ENCODE measurements at regions not wholly inside any gene's neighbourhood (a gene's known extent, or its start where the extent isn't known, plus 50 kb on each side); places are given as distances from the start of the nearest gene placed in this dataset.

DNA sequence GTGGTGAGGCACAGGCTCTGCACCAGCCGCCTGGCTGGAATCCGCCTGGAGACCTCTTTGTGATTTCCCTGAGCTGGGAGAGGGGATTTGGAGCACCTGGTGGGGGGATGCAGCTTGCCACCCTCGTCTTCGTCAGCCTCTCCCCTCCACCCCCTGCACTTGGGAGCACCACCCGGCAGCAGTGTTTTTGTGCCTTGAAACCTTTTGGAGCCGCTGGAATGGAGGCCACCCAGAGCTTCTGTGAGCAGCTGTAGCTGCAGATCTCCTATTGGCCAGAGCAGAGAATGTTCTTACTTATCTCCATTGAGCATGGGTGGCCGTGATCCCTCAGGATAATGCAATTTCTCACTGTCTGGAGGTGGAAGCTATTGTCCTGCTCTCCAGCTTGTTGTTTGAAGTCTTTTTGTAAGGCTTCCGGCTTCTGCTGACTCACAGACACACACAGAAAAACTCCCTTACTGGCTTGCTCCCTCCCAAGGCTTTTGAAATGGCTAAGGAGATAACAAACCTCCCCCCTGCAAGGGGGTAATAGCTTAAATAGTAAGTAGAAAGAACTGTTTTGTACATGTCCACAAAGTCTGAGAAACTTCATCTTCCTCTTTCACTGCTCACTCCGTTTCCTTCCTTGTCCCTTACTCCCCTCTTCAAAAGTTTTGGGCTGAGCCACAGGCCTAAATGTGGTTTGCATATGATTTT, 271.2 kb downstream of the PRL start:
- TF ChIP-seq, protein P1, sequence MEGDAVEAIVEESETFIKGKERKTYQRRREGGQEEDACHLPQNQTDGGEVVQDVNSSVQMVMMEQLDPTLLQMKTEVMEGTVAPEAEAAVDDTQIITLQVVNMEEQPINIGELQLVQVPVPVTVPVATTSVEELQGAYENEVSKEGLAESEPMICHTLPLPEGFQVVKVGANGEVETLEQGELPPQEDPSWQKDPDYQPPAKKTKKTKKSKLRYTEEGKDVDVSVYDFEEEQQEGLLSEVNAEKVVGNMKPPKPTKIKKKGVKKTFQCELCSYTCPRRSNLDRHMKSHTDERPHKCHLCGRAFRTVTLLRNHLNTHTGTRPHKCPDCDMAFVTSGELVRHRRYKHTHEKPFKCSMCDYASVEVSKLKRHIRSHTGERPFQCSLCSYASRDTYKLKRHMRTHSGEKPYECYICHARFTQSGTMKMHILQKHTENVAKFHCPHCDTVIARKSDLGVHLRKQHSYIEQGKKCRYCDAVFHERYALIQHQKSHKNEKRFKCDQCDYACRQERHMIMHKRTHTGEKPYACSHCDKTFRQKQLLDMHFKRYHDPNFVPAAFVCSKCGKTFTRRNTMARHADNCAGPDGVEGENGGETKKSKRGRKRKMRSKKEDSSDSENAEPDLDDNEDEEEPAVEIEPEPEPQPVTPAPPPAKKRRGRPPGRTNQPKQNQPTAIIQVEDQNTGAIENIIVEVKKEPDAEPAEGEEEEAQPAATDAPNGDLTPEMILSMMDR (conservative IDR thresholded peaks at IDR 0.05; ENCODE audit: low read depth, low read length): no peak
- no peak overlapping the region for H3K4me3 ChIP-seq (ENCODE audit: low read depth, low read length)
- peak; percentile 80 for DNase-seq (ENCODE audit: low read depth)

DNA sequence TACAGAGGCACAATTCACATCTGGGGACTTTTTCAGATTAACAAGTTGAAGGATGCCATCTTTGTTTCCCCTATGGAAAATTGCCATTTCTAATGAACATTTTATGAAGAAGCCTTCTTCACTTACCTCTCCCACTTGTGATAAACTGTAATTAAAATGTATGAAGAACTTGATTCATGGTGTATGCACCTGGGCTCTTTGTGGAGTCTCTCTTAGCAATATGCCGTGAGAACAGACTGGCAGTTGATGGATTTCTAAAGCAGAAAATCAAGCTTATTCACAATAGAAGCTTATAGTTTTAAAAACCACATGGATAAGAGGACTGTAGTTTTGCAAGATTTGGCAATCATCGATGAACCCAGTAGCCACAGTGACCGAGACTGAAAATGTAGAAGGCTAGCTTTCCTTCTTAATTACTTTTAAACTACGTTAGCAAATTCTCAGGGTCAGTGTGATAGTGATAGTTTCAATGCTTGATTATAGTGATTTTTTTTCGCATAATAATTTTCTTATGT, 270.6 kb downstream of the PRL start:
- no peak overlapping the region for H3K4me3 ChIP-seq (ENCODE audit: low read depth, low read length)
- no peak for DNase-seq (ENCODE audit: low read depth)
- TF ChIP-seq, protein P1 (conservative IDR thresholded peaks at IDR 0.05; ENCODE audit: low read depth, low read length): no peak

DNA sequence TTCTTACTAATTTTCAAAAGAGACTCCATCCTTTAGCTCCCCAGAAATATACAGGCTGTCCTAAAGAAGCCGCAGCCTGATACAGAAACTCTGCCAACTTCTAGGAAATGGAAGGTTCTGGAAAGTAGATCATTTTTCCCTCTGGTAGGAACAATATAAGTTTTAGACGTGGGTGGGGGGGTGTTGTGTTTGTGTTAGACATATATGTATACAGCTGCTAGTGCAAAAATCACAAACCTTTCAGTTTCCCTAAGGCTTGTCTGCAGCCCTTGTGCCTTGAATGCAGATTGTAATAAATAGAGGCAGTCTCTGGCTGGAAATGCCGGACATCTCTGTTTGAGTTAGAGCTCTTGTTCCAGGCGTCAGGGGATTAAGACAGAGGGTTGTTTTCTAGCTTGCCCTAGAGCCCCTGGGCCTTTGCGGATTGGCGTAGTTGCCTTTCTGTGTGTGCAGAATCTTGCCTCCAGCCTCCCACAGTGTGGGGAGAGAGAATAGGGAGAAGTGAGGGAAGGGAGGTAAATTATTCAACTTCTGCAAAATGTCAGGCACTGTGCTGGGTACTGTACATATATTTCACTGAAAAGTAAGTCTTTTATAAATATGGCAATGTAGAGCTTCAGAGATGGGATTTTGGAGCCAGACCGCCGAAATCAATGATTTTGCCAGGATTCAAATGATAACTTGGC, 269.7 kb downstream of the PRL start:
- TF ChIP-seq, protein P1 (conservative IDR thresholded peaks at IDR 0.05; ENCODE audit: low read depth, low read length): no peak
- DNase-seq (ENCODE audit: low read depth): no peak
- H3K4me3 ChIP-seq (ENCODE audit: low read depth, low read length): no peak overlapping the region

DNA sequence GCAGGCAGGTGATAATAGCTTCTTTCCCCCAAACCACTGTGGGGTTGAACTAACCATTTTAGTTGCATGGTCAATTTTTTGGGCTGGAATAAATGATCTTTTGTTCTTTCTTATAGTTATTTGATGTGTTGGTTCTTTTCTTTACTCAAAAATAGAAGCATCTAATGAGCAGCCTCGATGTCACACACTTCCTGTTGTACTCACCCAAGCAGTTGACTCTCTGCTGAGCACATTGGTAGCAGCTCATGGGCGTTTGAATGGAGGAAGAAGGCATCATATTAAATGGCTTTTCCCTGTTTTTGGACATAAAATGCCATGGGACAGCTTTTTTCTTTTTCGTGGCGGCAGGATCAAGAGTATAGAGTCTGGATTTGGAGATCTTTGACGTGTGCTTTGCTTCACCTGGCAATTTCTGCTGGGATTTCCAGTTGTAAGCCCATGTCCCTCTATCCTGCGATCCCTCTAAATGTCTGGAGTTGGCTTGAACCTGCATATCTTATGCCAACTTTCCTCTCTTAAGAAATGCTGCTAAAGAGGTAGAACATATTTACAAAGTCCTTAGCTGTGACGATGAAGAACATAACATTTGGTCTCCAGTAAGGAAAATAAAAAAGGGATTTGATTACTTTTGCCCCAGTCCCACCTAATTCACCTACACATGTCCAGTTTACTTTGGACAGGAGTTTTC, 268.3 kb downstream of the PRL start:
- no peak for DNase-seq (ENCODE audit: low read depth)

DNA sequence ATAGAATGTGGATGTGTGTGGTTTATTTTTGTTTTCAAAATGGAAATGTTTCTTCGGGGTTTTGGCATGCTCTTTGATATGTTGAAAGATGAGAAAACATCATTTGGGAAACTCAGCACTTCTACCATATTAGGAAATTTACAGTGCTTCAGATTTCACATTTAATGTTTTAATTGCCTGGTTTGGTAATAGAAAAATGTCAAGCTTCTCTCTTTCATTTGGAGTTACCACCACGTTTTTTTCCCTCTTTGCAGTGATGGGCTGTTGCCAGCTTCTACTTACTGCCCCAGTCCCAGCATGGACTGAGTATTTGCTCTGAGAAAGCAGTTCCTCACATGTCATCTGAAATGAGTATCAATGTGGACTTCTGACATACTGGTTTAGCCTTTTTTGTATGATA, 267.7 kb downstream of the PRL start:
- no peak overlapping the region for H3K4me3 ChIP-seq (ENCODE audit: low read depth, low read length)
- TF ChIP-seq, protein P1 (conservative IDR thresholded peaks at IDR 0.05; ENCODE audit: low read depth, low read length): no peak
- DNase-seq (ENCODE audit: low read depth): peak; percentile 24

More for the DNA sequence above, 268.3 kb downstream of the PRL start:
- TF ChIP-seq, protein P1 (conservative IDR thresholded peaks at IDR 0.05; ENCODE audit: low read depth, low read length): no peak
- no peak overlapping the region for H3K4me3 ChIP-seq (ENCODE audit: low read depth, low read length)

DNA sequence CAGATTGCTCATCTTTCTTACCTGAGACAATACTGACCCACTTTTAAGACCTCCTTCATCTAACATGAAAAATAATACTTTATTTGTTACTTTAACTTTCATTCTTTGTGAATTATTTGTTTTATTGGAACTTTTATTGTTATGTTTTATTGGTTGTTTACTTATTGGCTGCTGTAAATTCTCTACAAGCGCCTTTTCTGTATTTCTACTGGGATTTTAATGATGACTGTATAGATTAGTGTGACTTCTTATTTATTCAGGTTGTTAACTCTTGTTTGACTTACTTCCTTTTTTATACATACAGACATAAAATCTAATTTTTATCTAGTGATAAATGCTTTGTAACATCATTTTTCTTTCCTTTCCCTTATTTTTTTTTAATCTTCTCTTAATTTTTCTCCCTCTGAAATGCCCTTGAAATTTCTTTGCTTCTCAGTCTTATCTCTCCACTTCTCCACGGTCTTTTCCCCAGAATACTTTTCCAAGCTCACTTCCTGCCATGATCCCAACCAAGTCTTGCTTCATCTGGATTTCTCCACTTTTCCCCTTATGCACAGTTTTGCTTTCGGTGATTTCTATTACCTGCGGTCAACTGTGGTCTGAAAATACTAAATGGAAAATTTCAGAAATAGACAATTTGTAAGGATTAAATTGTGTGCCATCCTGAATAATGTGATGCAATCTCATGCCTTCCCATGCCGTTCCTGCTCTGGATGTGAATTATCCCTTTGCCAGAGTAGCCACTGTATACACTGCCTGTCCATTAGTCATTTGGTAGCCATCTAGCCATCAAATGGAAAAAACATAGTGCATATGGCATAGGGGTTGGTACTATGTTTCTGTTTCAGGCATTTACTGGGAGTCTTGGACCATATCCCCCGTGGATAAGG, 265.9 kb downstream of the PRL start:
- TF ChIP-seq, protein P1 (conservative IDR thresholded peaks at IDR 0.05; ENCODE audit: low read depth, low read length): no peak
- no peak for DNase-seq (ENCODE audit: low read depth)
- no peak overlapping the region for H3K4me3 ChIP-seq (ENCODE audit: low read depth, low read length)

Data from choroid plexus epithelial cell (primary cell).